K562 (cell line): ENCODE measurements at regions not wholly inside any gene's neighbourhood (a gene's known extent, or its start where the extent isn't known, plus 50 kb on each side); places are given as distances from the start of the nearest gene placed in this dataset.

Experiments
- ATAC-seq: fragments of 200-7000 bp; cut with Tn5 transposase; 3 replicates; pipeline ENCODE4 v1.9.1; 2020; ENCODE audit warnings: moderate library complexity
- BruUV-seq: library from RNA; stranded (reverse); fragments of 400-500 nt; replicated peaks from 2 replicates; lab custom pipeline; 2021; lab: Mats Ljungman, UMichigan
- CTCF ChIA-PET: fragments of 300-600 bp; formaldehyde crosslinking; extraction: SDS; loops from one replicate; lab custom pipeline; 2021; ENCODE audit warnings: low intra/inter-chr PET ratio; lab: Yijun Ruan, JAX
- POLR2A ChIA-PET: fragments of 300-600, 350-650 bp; sonication (Branson Sonifier 250); formaldehyde crosslinking; extraction: SDS; loops from one replicate; lab custom pipeline; 2021; ENCODE audit warnings: antibody characterized with exemption, inconsistent platforms; lab: Yijun Ruan, JAX
- DNase-seq, 4 experiments: peaks; one replicate each; pipeline versions ENCODE4 v3.0.0 to v3.0.0-alpha.2; 2011 to 2018; ENCODE audit warnings: low spot score in 3 of 4, mixed read lengths in 3 of 4; ENCODE audit errors: extremely low read depth in 1 of 4
- FAIRE-seq: peaks from 2 replicates; lab custom pipeline; 2011; peaks lifted over from hg19 to GRCh38; lab: Jason Lieb, UNC
- H2AFZ ChIP-seq: 2 replicates; pipeline ENCODE4 v1.6.0; 2011; ENCODE audit warnings: low read depth, low read length, control low read depth, inconsistent platforms
- H3K27ac ChIP-seq: fragments of 200-600 bp; 3 replicates; pipeline ENCODE4 v1.8.0; 2011; ENCODE audit warnings: low read depth, mild to moderate bottlenecking, control low read depth, inconsistent platforms, low read length, moderate library complexity, mixed read lengths; ENCODE audit errors: extremely low read depth
- H3K27me3 ChIP-seq, 2 experiments: fragments of 300-600 bp in 1 of 2; 2 replicates in 1 of 2; 3 replicates in 1 of 2; pipeline versions ENCODE4 v1.6.0 to v1.8.0; 2011; ENCODE audit warnings: inconsistent platforms in 2 of 2, low read length in 2 of 2, mild to moderate bottlenecking in 1 of 2, mixed read lengths in 1 of 2, moderate library complexity in 1 of 2; ENCODE audit not compliant: control insufficient read depth in 2 of 2, insufficient read depth in 2 of 2
- H3K36me3 ChIP-seq: fragments of 300-600 bp; 3 replicates; pipeline ENCODE4 v1.8.0; 2011; ENCODE audit warnings: mild to moderate bottlenecking, low read length, inconsistent platforms; ENCODE audit not compliant: control insufficient read depth, insufficient read depth
- H3K4me1 ChIP-seq, 2 experiments: fragments of 200-600 bp in 1 of 2; replicated peaks in 1 of 2; 2 replicates in 1 of 2; 3 replicates in 1 of 2; pipeline versions ENCODE4 v1.5.1 to v1.8.0; 2011; ENCODE audit warnings: inconsistent platforms in 2 of 2, low read length in 2 of 2, mild to moderate bottlenecking in 1 of 2, mixed read lengths in 1 of 2, moderate library complexity in 1 of 2; ENCODE audit not compliant: control insufficient read depth in 2 of 2, insufficient read depth in 2 of 2
- H3K4me2 ChIP-seq: 2 replicates; pipeline ENCODE4 v1.6.1; 2011; ENCODE audit warnings: low read length, control low read depth, inconsistent platforms, mixed read lengths; ENCODE audit not compliant: insufficient read depth
- H3K4me3 ChIP-seq: fragments of 200-600 bp; sonication (generic), shearing (Covaris generic); 2 replicates; pipeline ENCODE4 v1.5.1; 2016; ENCODE audit warnings: control low read depth, inconsistent platforms
- H3K79me2 ChIP-seq: fragments of 200-600 bp; 3 replicates; pipeline ENCODE4 v1.8.0; 2011; ENCODE audit warnings: low read length, inconsistent platforms; ENCODE audit not compliant: control insufficient read depth, insufficient read depth
- H3K9ac ChIP-seq, 2 experiments: 2 replicates each; pipeline versions ENCODE4 v1.6.0 to v1.6.1; 2011; ENCODE audit warnings: low read depth in 2 of 2, low read length in 2 of 2, control low read depth in 1 of 2, inconsistent platforms in 1 of 2, mild to moderate bottlenecking in 1 of 2, mixed read lengths in 1 of 2; ENCODE audit not compliant: insufficient read depth in 1 of 2
- H3K9me1 ChIP-seq: one replicate; pipeline ENCODE4 v1.6.0; 2011; ENCODE audit warnings: inconsistent platforms, mild to moderate bottlenecking, low read length, moderate library complexity; ENCODE audit not compliant: control insufficient read depth, insufficient read depth
- H3K9me3 ChIP-seq: replicated peaks from 2 replicates; pipeline ENCODE4 v1.5.1; 2011; ENCODE audit warnings: low read depth, low read length, inconsistent platforms; ENCODE audit not compliant: control insufficient read depth, insufficient read depth
- H4K20me1 ChIP-seq: replicated peaks from 2 replicates; pipeline ENCODE4 v1.6.1; 2011; ENCODE audit warnings: low read length, inconsistent platforms, mixed read lengths; ENCODE audit not compliant: control insufficient read depth, insufficient read depth
- CXXC5 ChIP-seq: fragments of 250-450 bp; sonication (Bioruptor Pico); IDR thresholded peaks from 2 replicates; pipeline ENCODE4 v1.8.0; 2022; ENCODE audit warnings: inconsistent platforms, mild to moderate bottlenecking, moderate library complexity
- EGR1 ChIP-seq: fragments of 450-650 bp; conservative IDR thresholded peaks from 2 replicates; pipeline ENCODE4 v1.6.1; 2017; ENCODE audit warnings: mild to moderate bottlenecking
- HDGF ChIP-seq: fragments of 450-650 bp; IDR thresholded peaks from 2 replicates; pipeline ENCODE4 v1.6.1; 2016
- HMG20A ChIP-seq: fragments of 450-650 bp; formaldehyde crosslinking; conservative IDR thresholded peaks from 2 replicates; pipeline ENCODE4 v1.4.0; 2020; ENCODE audit warnings: mild to moderate bottlenecking, mixed read lengths
- HNRNPH1 ChIP-seq: fragments of 200-400 bp; formaldehyde crosslinking; optimal IDR thresholded peaks from 2 replicates; pipeline ENCODE3; 2017; ENCODE audit warnings: low read depth, mild to moderate bottlenecking, low read length, moderate library complexity
- KDM4B ChIP-seq, 2 experiments: fragments of 450-650 bp in 1 of 2; sonication (generic) in 1 of 2; IDR thresholded peaks; 2 replicates each; pipeline ENCODE4 v1.6.1; 2016 to 2017; ENCODE audit warnings: borderline replicate concordance in 2 of 2, antibody characterized with exemption in 1 of 2, low read depth in 1 of 2, mild to moderate bottlenecking in 1 of 2
- KLF1 ChIP-seq: fragments of 450-650 bp; IDR thresholded peaks from 2 replicates; pipeline ENCODE4 v1.6.1; 2016; ENCODE audit warnings: missing genetic modification characterization, missing compliant biosample characterization
- PML ChIP-seq: IDR thresholded peaks from 2 replicates; pipeline ENCODE4 v1.6.1; 2012; ENCODE audit warnings: low read length, inconsistent platforms
- POLR2B ChIP-seq: fragments of 450-650 bp; IDR thresholded peaks from 2 replicates; pipeline ENCODE4 v1.6.1; 2018; ENCODE audit warnings: low read depth; ENCODE audit not compliant: partially characterized antibody
- POLR3G ChIP-seq: IDR thresholded peaks from 2 replicates; pipeline ENCODE4 v1.6.1; 2011; ENCODE audit not compliant: insufficient read length, insufficient replicate concordance; ENCODE audit errors: extremely low read depth
- SMARCB1 ChIP-seq: IDR thresholded peaks from 2 replicates; pipeline ENCODE4 v1.6.1; 2011; ENCODE audit warnings: improper control_type of control experiment, low read depth; ENCODE audit not compliant: insufficient read length
- SRF ChIP-seq, 2 experiments: fragments of 250-450, 450-650 bp in 1 of 2; sonication (Bioruptor Pico) in 1 of 2; sonication (generic) in 1 of 2; formaldehyde crosslinking; IDR thresholded peaks; 2 replicates each; pipeline versions ENCODE4 v1.5.0 to v1.5.1; 2020 to 2022; ENCODE audit warnings: mild to moderate bottlenecking in 1 of 2, missing genetic modification reagents in 1 of 2
- STAT6 ChIP-seq: sonication (generic); formaldehyde crosslinking; IDR thresholded peaks from 2 replicates; pipeline ENCODE4 v1.8.1; 2023; ENCODE audit warnings: mild to moderate bottlenecking, missing genetic modification reagents
- TRIM25 ChIP-seq: fragments of 450-650 bp; IDR thresholded peaks from 2 replicates; pipeline ENCODE4 v1.7.0; 2016; ENCODE audit warnings: borderline replicate concordance
- VEZF1 ChIP-seq: fragments of 200-800 bp; sonication (Bioruptor generic); IDR thresholded peaks from 2 replicates; pipeline ENCODE4 v1.6.1; 2017; ENCODE audit warnings: missing genetic modification characterization, missing compliant biosample characterization
- ZFP1 ChIP-seq: fragments of 450-650 bp; formaldehyde crosslinking; IDR thresholded peaks from 2 replicates; pipeline ENCODE4 v1.4.0; 2020; ENCODE audit warnings: mild to moderate bottlenecking, mixed read lengths
- ZNF639 ChIP-seq, 2 experiments: fragments of 200-800 bp in 1 of 2; sonication (Bioruptor generic) in 1 of 2; sonication (generic) in 1 of 2; formaldehyde crosslinking in 1 of 2; IDR thresholded peaks in 1 of 2; conservative IDR thresholded peaks in 1 of 2; 2 replicates each; pipeline versions ENCODE4 v1.5.0 to v1.6.1; 2016 to 2020; ENCODE audit warnings: missing compliant biosample characterization in 1 of 2, missing genetic modification characterization in 1 of 2, missing genetic modification reagents in 1 of 2
- WGBS: fragments of 100-300 bp; shearing (Covaris generic); methylation state at CpG from one replicate; pipeline ENCODE4 v1.1.6; 2016; ENCODE audit warnings: low coverage, mixed read lengths; ENCODE audit not compliant: insufficient coverage; ENCODE audit errors: missing lambda C conversion rate; 5-methylcytosine and 5-hydroxymethylcytosine counted together
- in situ Hi-C: fragments of 300-500 bp; cut with MboI; formaldehyde crosslinking; loops from 4 replicates; pipeline ENCODE4 v1.15.0; 2018; ENCODE audit warnings: inconsistent platforms, mixed read lengths
- intact Hi-C: fragments of 100-400 bp; cut with micrococcal nuclease; formaldehyde crosslinking; loops from 2 replicates; pipeline ENCODE4 v1.14.2; 2022

- no peaks in the 10 kb centered on the region for H3K36me3 ChIP-seq
- ATAC-seq (no peak), FAIRE-seq (no peak)
- BruUV-seq: no TSS peak
- no peaks in the 10 kb centered on the region for H3K79me2 ChIP-seq
- H3K27me3 ChIP-seq: peaks cover 10 to 21% of the 10 kb centered on the region in 2 experiments; a peak in 4 of 5 replicates
- intact Hi-C loops: no loop called here
- no peaks in the 10 kb centered on the region for H3K9me3 ChIP-seq
- CTCF ChIA-PET: no interaction called here
- TF ChIP-seq ZNF639 (CRISPR knock-in tag; conservative IDR thresholded peaks at IDR 0.05 in 1 of 2, IDR thresholded peaks at IDR 0.05 in 1 of 2) (no peak), HNRNPH1 (no peak), EGR1 (no peak), ZFP1 (CRISPR knock-in tag) (no peak), HMG20A (CRISPR knock-in tag) (no peak), PML (no peak), POLR3G (no peak), VEZF1 (CRISPR knock-in tag) (no peak), SMARCB1 (no peak), STAT6 (no peak), SRF (CRISPR knock-in tag; IDR thresholded peaks at IDR 0.05) (no peak), TRIM25 (no peak), KDM4B (IDR thresholded peaks at IDR 0.05; ENCODE audit: borderline replicate concordance in 2 of 2, low read depth in 1 of 2) (no peak), POLR2B (no peak), CXXC5 (CRISPR knock-in tag) (no peak), KLF1 (tag) (no peak), HDGF (no peak)
- TF ChIP-seq, all 486 proteins: peak for 0
- WGBS: 0% methylated on average over 1 of the region's 1 CpG
- DNase-seq: no peak
- no peaks in the 10 kb centered on the region for H3K9me1 ChIP-seq
- H3K4me1 ChIP-seq: no peaks in the 10 kb centered on the region
- no peak overlapping the region for H3K4me2 ChIP-seq
- H4K20me1 ChIP-seq: no peaks in the 10 kb centered on the region
- H3K4me3 ChIP-seq: no peak overlapping the region
- H3K27ac ChIP-seq: no peak overlapping the region
- POLR2A ChIA-PET: no interaction called here
- in situ Hi-C loops: no loop called here
- H2AFZ ChIP-seq: no peak overlapping the region
- no peak overlapping the region for H3K9ac ChIP-seq
Measured at GRCh38 chr7:156420496-156420895, 220.1 kb upstream of the RNF32 start.
